ENCODE measurements at regions not wholly inside any gene's neighbourhood (a gene's known extent, or its start where the extent isn't known, plus 50 kb on each side); places are given as distances from the start of the nearest gene placed in this dataset.
A peak's percentile ranks its signal among the peaks of the same experiment; 100 is the strongest.
"Not testable (repeated sequence)": the region's sequence is repeated elsewhere in the genome, so short reads cannot be mapped to it uniquely, and the experiment has no call there.

GRCh38 chr9:62874745-62875599 is 1685.1 kb downstream of the SPATA31A7 start:
- not testable (repeated sequence) for DNase-seq (ENCODE audit: low read depth in 2 of 2)

GRCh38 chr9:62877552-62877951 is 1687.7 kb downstream of the SPATA31A7 start:
- not testable (repeated sequence) for DNase-seq (ENCODE audit: low read depth in 2 of 2)

DNA sequence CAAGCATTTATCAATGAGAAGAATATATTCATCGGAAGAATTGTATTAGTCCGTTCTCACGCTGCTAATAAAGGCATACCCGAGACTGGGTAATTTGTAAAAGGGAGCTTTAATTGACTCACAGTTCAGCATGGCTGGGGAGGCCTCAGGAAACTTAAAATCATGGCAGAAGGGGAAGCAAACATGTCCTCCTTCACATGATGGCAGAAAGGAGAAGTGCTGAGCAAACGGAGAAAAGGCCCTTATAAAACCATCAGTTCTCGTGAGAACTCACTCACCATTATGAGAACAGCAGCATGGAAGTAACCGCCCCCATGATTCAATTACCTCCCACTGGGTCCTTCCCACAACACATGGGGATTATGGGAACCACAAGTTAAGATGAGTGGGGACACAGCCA is 1688.2 kb downstream of the SPATA31A7 start:
- not testable (repeated sequence) for DNase-seq (ENCODE audit: low read depth in 2 of 2)

GRCh38 chr9:62880453-62880852 is 1690.6 kb downstream of the SPATA31A7 start:
- peak; percentile 23 to 55 for DNase-seq (ENCODE audit: low read depth in 2 of 2)

- DNase-seq (ENCODE audit: low read depth in 2 of 2) = not testable (repeated sequence)
These were observed 1691.1 kb downstream of the SPATA31A7 start for GRCh38 chr9:62880971-62881370.

GRCh38 chr9:62881811-62882210 is 1692.0 kb downstream of the SPATA31A7 start:
- DNase-seq (ENCODE audit: low read depth in 2 of 2) = not testable (repeated sequence)

- DNase-seq (ENCODE audit: low read depth in 2 of 2) = not testable (repeated sequence)
These were observed 1692.9 kb downstream of the SPATA31A7 start for GRCh38 chr9:62882717-62883116.

DNA sequence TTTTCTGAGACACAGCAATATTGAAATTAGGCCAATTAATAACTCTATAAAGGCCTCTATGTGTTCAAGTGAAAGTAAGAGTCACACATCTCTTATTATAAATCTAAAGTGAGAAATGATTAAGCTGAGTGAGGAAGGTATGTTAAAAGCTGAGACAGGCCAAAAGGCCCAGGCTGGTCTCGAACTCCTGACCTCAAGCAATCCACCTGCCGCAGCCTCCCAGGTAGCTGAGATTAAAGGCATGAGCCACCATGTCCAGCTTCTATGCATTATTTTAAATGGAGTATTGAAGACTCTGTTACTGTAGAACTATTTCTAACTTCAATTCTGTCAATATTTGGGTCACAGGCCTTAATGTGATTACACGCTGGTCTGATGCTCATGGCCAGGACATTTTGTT is 1706.9 kb downstream of the SPATA31A7 start:
- DNase-seq (ENCODE audit: low read depth in 2 of 2) = not testable (repeated sequence)

DNA sequence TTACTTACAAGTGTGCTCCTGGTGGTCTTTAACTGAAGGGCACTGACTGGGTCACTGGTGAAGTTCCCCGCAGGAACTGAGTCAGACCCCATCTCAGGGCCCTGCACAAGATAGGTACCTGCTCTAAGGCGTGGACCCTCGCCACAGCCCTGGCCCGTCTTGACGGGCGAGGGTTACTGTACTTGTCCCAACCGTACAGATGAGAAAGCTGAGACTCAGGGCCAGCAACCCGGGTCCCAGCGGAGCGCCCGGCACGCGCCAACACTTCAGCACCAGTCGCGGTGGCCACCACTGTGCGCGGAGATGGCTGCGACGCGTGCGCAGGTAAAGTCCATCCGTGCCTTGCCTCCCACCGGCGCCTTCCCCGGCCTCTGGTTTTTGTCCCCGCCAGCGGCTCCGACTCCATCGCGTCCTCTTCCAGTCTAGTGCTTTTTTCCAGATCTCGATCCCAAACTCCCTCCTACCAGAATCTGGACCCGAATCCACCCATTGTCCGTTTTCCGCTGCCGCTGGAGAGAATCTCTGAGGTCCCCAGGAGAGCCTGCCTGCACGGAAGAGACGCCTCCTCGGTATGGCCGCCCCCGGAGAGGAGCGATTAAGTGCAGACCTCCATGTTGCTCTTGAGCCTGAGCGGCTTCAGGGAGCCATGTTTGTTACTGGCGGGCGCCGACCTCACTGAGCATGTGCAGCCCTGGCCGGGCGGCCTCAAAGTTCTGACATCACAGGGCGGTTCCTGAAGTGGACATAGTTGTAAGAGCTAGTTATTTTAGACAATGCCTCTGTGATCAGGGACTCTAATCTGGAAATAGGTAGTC is 1707.8 kb downstream of the SPATA31A7 start:
- peak in 1 of 2 donors; percentile 34 for DNase-seq (ENCODE audit: low read depth in 2 of 2)

DNA sequence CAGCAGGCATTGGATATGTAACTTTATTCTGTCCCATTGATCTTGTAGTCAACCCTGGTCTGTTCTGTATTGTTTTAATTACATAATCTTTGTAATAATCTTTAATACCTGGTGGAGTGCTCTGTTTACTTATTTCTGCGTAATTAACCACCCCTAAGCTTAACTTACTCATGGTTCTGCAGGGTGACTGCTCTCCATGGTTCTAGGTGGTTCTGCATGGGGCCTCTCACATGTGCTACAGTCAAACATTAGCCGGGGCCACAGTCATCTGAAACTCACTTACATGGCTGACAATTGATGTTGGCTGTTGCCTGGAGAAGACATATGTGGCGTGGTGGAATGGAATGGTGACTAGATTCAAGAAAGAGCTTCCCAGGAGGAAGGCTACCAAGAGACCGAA is 1709.8 kb downstream of the SPATA31A7 start:
- not testable (repeated sequence) for DNase-seq (ENCODE audit: low read depth in 2 of 2)

- DNase-seq (ENCODE audit: low read depth in 2 of 2) = not testable (repeated sequence)
These were observed 1714.2 kb downstream of the SPATA31A7 start for GRCh38 chr9:62904061-62904460.

DNA sequence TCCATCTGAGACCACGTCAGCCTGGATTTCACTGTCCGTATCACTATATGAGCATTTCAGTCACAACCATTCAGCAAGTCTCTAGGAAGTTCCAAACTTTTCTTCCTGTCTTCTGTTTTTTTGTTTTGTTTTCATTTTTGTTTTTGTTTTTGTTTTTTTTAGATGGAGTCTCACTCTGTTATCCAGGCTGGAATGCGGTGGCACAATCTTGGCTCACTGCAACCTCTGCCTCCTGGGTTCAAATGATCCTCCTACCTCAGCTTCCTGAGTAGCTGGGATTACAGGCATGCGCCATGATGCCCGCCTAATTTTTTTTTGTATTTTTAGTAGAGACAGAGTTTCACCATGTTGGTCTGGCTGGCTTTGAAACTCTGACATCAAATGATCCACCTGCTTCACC is 1715.9 kb downstream of the SPATA31A7 start:
- not testable (repeated sequence) for DNase-seq (ENCODE audit: low read depth in 2 of 2)

DNA sequence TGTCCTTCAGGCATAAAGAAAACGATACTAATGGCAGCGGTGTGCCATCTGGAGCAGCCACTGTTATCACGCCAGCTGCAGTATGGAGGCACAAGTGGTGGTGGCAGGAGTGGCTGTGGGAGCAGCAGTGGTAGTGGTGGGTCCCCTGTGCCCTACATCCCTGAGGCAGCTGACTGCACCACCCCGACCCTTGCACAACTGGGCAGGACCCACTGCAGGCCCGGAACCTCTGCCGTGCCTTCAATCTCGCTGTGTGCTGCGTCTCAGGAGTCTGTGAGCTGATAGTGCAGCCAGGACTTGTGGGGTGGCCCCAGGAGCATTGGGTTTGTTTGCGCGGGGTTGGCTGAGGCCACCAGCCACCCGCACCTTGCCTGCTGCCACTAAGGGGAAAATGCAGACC is 1718.0 kb downstream of the SPATA31A7 start:
- not testable (repeated sequence) for DNase-seq (ENCODE audit: low read depth in 2 of 2)

DNA sequence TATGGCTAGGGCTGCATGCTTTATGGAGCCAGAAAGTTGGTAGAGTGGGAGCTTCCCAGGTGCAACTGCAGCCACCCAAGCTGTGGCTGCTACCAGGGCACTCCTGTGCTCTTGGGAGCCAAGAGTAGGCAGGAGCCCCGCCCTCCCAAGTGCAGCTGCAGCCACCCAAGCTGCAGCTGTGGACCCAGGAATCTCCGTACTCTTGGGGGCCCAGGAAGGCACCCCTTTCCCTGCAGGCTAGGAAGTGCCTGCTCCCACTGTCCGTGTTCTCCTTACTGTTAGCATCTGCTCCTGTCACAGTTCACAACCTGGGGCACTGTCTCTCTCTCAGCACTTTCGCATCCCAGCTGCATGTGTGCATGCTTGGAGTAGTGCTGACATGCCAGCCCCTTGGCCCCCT is 1718.4 kb downstream of the SPATA31A7 start:
- DNase-seq (ENCODE audit: low read depth in 2 of 2) = not testable (repeated sequence)

GRCh38 chr9:62909447-62909846 is 1719.6 kb downstream of the SPATA31A7 start:
- DNase-seq (ENCODE audit: low read depth in 2 of 2) = not testable (repeated sequence)

DNA sequence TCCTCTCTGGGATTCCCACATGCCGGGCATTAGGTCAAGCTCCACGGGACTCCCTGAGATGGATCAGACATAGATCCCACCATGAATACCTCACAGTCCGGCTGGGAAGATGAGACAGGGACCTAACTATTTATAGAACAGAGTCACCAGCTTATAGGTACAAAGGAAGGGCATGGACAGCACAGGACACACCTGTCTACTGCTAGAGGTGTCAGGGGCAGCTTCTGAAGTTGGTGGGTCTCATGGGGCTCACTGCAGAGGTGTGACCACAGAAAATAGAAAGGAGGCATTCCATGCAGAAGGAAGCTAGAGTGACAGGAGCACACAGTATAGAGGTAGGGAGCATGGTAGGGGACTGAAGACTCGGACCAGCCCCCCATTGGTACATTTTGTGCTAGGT is 1722.4 kb downstream of the SPATA31A7 start:
- DNase-seq (ENCODE audit: low read depth in 2 of 2) = not testable (repeated sequence)

- not testable (repeated sequence) for DNase-seq (ENCODE audit: low read depth in 2 of 2)
These were observed 1725.3 kb downstream of the SPATA31A7 start for GRCh38 chr9:62915168-62915567.

- not testable (repeated sequence) for DNase-seq (ENCODE audit: low read depth in 2 of 2)
These were observed 1725.8 kb downstream of the SPATA31A7 start for GRCh38 chr9:62915661-62916060.

GRCh38 chr9:62918648-62919385 is 1729.0 kb downstream of the SPATA31A7 start:
- not testable (repeated sequence) for DNase-seq (ENCODE audit: low read depth in 2 of 2)

GRCh38 chr9:62931484-62931883 is 1741.6 kb downstream of the SPATA31A7 start:
- not testable (repeated sequence) for DNase-seq (ENCODE audit: low read depth in 2 of 2)

DNA sequence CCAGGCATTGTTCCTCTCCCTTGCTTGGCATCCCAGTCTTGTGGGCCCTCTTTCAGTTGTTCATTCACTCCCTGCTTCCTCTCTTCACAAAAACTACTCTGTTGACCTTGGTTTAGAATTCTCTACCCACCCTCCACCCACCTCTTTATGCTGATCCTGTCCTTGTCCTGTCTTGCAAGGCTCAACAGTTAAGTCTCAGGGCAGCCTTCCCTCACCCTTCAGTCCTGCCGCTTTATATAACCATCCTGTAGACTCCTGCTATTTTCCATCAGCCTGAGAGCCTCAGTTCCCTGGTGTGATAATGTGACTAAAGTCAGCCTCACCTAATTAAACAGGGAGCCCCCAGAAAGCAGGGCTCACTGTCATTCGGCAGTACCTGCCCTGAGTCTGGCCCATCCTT is 1763.0 kb downstream of the SPATA31A7 start:
- DNase-seq (ENCODE audit: low read depth in 2 of 2) = not testable (repeated sequence)

Measured in dermis microvascular lymphatic vessel endothelial cell (primary cell).